Stimulated activated effector memory CD8-positive, alpha-beta T cell treated with anti-CD3 and anti-CD28 coated beads, Interleukin-12 subunit alpha, Interleukin-12 subunit beta, amount 100 ng/mL, for 72 hours (primary cell): ENCODE measurements at regions not wholly inside any gene's neighbourhood (a gene's known extent, or its start where the extent isn't known, plus 50 kb on each side); places are given as distances from the start of the nearest gene placed in this dataset.
"Not testable (repeated sequence)": the region's sequence is repeated elsewhere in the genome, so short reads cannot be mapped to it uniquely, and the experiment has no call there.

Source experiments
- ATAC-seq: fragments of 150-1000 bp; cut with Tn5 transposase; 2 replicates; pipeline ENCODE4 v1.10.0; 2021
- DNase-seq, 2 donors: peaks; one replicate each; pipeline ENCODE4 v3.0.0; 2021 to 2022; ENCODE audit warnings: low spot score in 2 of 2
- H3K27ac Mint-ChIP-seq: one replicate; pipeline ENCODE4 v1.8.0; 2022; ENCODE audit warnings: mild to moderate bottlenecking, mixed read lengths
- H3K36me3 Mint-ChIP-seq: one replicate; pipeline ENCODE4 v1.8.0; 2022; ENCODE audit warnings: mild to moderate bottlenecking, mixed read lengths
- H3K4me1 Mint-ChIP-seq: one replicate; pipeline ENCODE4 v1.8.0; 2022; ENCODE audit warnings: mixed read lengths
- H3K4me3 Mint-ChIP-seq: one replicate; pipeline ENCODE4 v1.8.0; 2022; ENCODE audit warnings: mild to moderate bottlenecking, mixed read lengths
- H3K9me3 Mint-ChIP-seq: one replicate; pipeline ENCODE4 v1.8.0; 2022; ENCODE audit warnings: mixed read lengths

DNA sequence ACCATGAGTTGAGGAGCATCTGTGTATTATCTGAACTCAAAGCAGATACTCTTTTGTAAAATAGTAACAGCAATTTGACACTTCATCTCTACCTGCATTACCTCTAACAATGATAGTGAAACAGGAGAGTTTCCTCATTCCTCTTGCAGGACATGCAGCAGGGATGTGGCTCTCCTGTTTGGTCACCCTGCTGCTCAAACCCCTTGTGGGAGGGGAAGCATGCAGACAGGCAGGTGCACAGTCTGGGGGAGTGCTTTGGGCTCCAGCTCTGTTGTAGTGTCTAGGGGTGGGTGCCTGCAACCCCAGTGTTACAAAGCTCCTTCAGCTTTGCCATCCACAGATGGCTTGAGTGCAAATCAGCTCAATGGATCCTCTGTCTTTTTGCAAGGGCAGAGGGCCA lies 827.6 kb downstream of the DACH1 start:
- no peak for DNase-seq
- Mint-ChIP-seq H3K9me3 (peaks cover 17% of the 10 kb centered on the region), H3K27ac (no peak overlapping the region), H3K4me1 (no peaks in the 10 kb centered on the region), H3K4me3 (no peak overlapping the region), H3K36me3 (no peaks in the 10 kb centered on the region)
- peak; percentile 11 for ATAC-seq

DNA sequence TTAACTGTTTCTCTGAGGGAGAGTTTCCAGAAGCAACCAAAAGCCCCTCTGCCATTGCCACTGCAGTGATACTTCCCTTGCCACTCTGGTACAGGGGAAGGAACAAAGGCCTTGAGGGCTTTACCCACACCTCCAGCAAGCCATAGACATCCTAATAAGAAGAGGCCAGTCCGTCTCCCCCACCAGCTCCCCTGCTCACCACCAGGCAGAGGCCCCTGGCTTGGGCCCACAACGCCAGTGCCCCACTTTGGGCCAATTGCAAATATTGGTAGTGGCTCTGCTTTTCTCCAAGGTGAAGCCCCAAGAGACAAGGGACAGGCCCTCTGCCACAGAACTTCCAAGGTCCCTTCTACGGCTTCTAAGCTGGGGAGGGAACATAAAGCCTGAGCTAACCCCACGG lies 833.0 kb downstream of the DACH1 start:
- Mint-ChIP-seq H3K4me1 (no peaks in the 10 kb centered on the region), H3K27ac (no peak overlapping the region)
- no peak for ATAC-seq

DNA sequence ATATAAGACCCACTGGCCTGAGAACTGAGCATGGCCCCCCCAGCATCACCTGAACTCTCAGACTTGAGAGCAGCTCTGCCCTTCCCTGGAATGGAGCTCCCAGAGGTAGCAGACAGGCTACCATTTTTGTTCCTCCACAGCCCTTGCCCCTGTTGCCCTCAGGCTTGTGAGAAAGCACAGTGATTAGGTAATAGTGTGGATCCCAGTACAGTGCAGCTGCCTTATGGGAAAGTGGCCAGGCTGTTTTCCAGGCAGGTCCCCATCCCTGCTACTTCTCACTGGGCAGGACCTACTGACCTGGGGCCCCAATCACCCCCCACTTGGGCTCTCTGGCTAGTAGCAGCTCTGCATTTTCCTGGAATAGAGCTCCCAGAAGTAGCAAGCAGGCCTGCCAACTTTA lies 834.0 kb downstream of the DACH1 start:
- peaks cover 22% of the 10 kb centered on the region for H3K9me3 Mint-ChIP-seq
- no peak for DNase-seq
- H3K36me3 Mint-ChIP-seq, result no peaks in the 10 kb centered on the region
- H3K4me1 Mint-ChIP-seq, result no peaks in the 10 kb centered on the region
- no peak overlapping the region for H3K27ac Mint-ChIP-seq
- H3K4me3 Mint-ChIP-seq, result no peak overlapping the region
- ATAC-seq, result peak; percentile 26

More for the DNA sequence above, 833.0 kb downstream of the DACH1 start:
- Mint-ChIP-seq H3K9me3 (peaks cover 19% of the 10 kb centered on the region), H3K36me3 (no peaks in the 10 kb centered on the region), H3K4me3 (no peak overlapping the region)
- DNase-seq, result no peak

- no peak overlapping the region for H3K27ac Mint-ChIP-seq
- H3K9me3 Mint-ChIP-seq, result peaks cover 22% of the 10 kb centered on the region
- no peak overlapping the region for H3K4me3 Mint-ChIP-seq
- DNase-seq (no peak), ATAC-seq (no peak)
- H3K36me3 Mint-ChIP-seq, result no peaks in the 10 kb centered on the region
- H3K4me1 Mint-ChIP-seq, result no peaks in the 10 kb centered on the region
Observed at GRCh38 chr13:71030784-71031183, 836.2 kb downstream of the DACH1 start.

DNA sequence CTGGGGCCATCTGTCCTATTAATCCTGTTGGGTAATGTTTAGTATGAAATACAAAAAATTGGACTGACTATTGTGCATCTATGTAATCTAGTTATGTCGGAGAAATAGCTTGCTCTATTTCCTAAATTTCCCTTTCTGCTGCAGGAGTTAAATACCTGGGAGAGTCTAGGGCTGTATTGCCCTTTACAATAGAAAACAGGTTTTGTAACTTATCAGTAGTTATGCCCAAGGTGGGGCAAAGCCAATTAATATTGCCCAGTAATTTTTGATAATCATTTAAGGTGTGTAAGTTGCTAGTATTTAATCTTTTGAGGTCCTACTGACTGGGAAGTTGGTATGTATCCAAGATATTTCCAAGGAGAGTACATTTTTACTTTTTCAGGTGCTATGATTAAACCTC lies 838.1 kb downstream of the DACH1 start:
- H3K27ac Mint-ChIP-seq, result no peak overlapping the region

GRCh38 chr13:71021825-71022422 lies 845.1 kb downstream of the DACH1 start:
- H3K4me3 Mint-ChIP-seq, result no peak overlapping the region
- no peak overlapping the region for H3K27ac Mint-ChIP-seq
- DNase-seq, result no peak
- ATAC-seq, result no peak
- peaks cover 14% of the 10 kb centered on the region for H3K9me3 Mint-ChIP-seq
- no peaks in the 10 kb centered on the region for H3K36me3 Mint-ChIP-seq
- no peaks in the 10 kb centered on the region for H3K4me1 Mint-ChIP-seq

More for the DNA sequence above, 838.1 kb downstream of the DACH1 start:
- Mint-ChIP-seq H3K4me1 (no peaks in the 10 kb centered on the region), H3K4me3 (no peak overlapping the region), H3K36me3 (no peaks in the 10 kb centered on the region), H3K9me3 (peaks cover 19% of the 10 kb centered on the region)
- ATAC-seq (no peak), DNase-seq (no peak)

DNA sequence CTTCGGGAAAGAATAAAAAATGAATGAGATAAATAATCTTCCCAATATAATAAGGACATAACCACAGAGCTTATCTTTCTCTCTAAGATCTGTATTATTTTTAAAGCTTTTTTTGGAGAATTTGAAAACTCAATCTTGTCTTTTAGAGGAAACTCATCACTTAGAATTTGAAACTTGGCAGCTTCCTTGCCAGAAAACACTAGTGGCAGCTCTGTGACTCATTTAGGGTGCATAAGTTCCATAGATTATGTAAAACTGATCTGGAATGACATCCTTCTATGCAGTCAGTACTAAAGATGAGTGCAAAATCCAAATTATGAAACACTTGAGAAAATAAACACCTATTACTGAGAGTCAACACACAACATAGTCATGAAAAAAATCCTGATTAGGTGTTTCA lies 848.0 kb downstream of the DACH1 start:
- Mint-ChIP-seq H3K27ac (no peak overlapping the region), H3K4me1 (no peaks in the 10 kb centered on the region), H3K9me3 (peaks cover 13% of the 10 kb centered on the region), H3K4me3 (no peak overlapping the region), H3K36me3 (no peaks in the 10 kb centered on the region)
- no peak for DNase-seq
- no peak for ATAC-seq

DNA sequence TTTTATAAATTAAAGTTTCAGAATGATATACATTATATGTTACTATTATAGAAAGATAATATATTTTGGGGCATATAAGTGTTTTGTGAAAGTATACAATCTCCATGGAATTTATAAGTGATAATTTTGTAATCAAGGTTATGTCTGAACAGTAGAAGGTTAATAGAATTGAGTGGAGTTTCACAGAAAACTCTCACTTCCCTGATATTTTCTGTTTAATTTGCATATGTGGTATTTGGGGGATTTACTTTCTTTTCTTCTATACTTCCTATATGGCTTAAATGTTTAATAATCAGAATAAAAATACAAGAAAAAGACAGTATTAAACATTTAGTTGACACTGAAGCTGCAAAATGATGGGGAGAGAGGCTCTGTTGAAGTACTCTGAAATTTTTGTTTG lies 848.5 kb downstream of the DACH1 start:
- DNase-seq (no peak), ATAC-seq (no peak)
- Mint-ChIP-seq H3K9me3 (peaks cover 13% of the 10 kb centered on the region), H3K36me3 (no peaks in the 10 kb centered on the region), H3K27ac (no peak overlapping the region), H3K4me1 (no peaks in the 10 kb centered on the region), H3K4me3 (no peak overlapping the region)

DNA sequence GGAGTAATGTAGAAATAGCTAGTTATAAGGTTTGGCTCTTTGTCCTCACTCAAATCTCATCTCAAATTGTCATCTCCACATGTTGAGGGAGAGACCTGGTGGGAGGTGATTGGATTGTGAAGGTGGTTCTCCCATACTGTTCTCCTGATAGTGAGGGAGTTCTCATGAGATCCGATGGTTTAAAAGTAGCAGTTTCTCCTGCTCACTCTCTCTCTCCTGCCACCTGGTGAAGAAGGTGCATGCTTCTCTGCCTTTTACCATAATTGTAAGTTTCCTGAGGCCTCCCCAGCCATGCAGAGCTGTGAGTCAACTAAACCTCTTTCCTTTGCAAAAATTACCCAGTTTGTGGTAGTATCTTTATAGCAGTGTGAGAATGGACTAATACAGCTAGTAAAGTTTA lies 849.4 kb downstream of the DACH1 start:
- no peaks in the 10 kb centered on the region for H3K36me3 Mint-ChIP-seq
- H3K4me3 Mint-ChIP-seq, result no peak overlapping the region
- no peaks in the 10 kb centered on the region for H3K4me1 Mint-ChIP-seq
- no peak for ATAC-seq
- H3K9me3 Mint-ChIP-seq, result peaks cover 13% of the 10 kb centered on the region
- no peak overlapping the region for H3K27ac Mint-ChIP-seq
- DNase-seq, result no peak

DNA sequence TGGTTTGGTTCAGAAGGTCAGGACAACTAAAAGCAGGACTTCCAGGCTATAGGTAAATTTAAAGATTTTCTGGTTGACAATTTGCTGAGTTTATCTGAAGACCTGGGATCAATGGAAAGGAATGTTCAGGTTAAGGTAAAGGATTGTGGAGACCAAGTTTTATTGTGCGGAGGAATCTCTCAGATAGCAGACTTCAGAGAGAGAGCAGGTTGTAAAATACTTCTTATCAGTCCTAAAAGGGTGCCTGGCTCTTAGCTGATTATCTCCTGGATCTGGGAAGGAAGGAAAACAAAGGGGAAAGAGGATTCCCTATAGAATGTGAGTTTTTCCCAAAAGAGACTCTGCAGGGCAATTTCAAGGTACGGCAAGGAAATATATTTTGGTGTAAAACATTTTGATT lies 851.5 kb downstream of the DACH1 start:
- no peak overlapping the region for H3K4me3 Mint-ChIP-seq
- H3K9me3 Mint-ChIP-seq, result peaks cover 7% of the 10 kb centered on the region
- DNase-seq, result no peak

DNA sequence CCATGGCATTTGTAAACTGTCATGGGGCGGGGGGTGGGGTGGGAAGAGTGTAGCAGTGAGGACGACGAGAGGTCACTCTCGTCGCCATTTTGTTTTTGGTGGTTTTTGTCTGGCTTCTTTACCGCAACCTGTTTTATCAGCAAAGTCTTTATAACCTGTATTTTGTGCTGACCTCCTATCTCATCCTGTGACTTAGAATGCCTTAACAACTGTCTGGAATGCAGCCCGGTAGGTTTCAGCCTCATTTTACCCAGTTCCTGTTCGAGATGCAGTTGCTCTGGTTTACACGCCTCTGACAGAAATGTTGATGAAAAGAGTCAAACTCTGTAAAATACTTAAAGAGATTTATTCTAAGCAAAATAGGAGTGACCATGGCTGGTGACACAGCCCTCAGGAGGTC lies 852.0 kb downstream of the DACH1 start:
- Mint-ChIP-seq H3K4me1 (no peaks in the 10 kb centered on the region), H3K9me3 (peaks cover 7% of the 10 kb centered on the region), H3K36me3 (no peaks in the 10 kb centered on the region), H3K4me3 (no peak overlapping the region), H3K27ac (no peak overlapping the region)
- DNase-seq (no peak), ATAC-seq (no peak)

More for the DNA sequence above, 851.5 kb downstream of the DACH1 start:
- H3K36me3 Mint-ChIP-seq, result no peaks in the 10 kb centered on the region
- H3K4me1 Mint-ChIP-seq, result no peaks in the 10 kb centered on the region
- no peak overlapping the region for H3K27ac Mint-ChIP-seq
- ATAC-seq, result no peak

GRCh38 chr13:71005919-71006318 lies 861.1 kb downstream of the DACH1 start:
- ATAC-seq (no peak), DNase-seq (no peak)
- Mint-ChIP-seq H3K4me1 (no peaks in the 10 kb centered on the region), H3K36me3 (no peaks in the 10 kb centered on the region), H3K4me3 (no peak overlapping the region), H3K27ac (no peak overlapping the region), H3K9me3 (peaks cover 4% of the 10 kb centered on the region)

DNA sequence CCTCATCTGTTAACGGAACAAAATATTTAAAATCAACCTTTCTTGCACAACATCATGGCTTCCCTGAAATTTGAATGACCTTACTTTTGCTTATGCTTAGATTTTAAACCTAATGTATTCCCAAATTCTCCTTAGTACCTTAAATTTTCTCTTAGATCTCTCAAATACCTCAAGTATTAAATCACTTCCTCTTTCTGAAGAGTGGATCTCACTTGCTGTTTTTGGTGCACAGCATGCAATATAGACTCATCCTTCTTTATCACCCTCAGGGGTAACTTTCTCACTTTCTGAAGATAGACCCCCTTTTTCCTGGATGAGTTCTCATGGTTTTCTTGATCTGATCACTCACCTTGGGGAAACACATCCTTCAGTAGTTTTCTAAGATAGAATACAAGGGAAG lies 871.7 kb downstream of the DACH1 start:
- no peak for ATAC-seq

GRCh38 chr13:70994191-70994590 lies 872.8 kb downstream of the DACH1 start:
- no peaks in the 10 kb centered on the region for H3K4me1 Mint-ChIP-seq
- ATAC-seq (no peak), DNase-seq (no peak)
- H3K4me3 Mint-ChIP-seq, result no peak overlapping the region
- H3K9me3 Mint-ChIP-seq, result peaks cover 9% of the 10 kb centered on the region
- no peaks in the 10 kb centered on the region for H3K36me3 Mint-ChIP-seq
- H3K27ac Mint-ChIP-seq, result no peak overlapping the region

More for the DNA sequence above, 871.7 kb downstream of the DACH1 start:
- no peak overlapping the region for H3K4me3 Mint-ChIP-seq
- DNase-seq, result no peak
- H3K36me3 Mint-ChIP-seq, result no peaks in the 10 kb centered on the region
- H3K27ac Mint-ChIP-seq, result no peak overlapping the region
- H3K9me3 Mint-ChIP-seq, result peaks cover 9% of the 10 kb centered on the region
- H3K4me1 Mint-ChIP-seq, result no peaks in the 10 kb centered on the region

DNA sequence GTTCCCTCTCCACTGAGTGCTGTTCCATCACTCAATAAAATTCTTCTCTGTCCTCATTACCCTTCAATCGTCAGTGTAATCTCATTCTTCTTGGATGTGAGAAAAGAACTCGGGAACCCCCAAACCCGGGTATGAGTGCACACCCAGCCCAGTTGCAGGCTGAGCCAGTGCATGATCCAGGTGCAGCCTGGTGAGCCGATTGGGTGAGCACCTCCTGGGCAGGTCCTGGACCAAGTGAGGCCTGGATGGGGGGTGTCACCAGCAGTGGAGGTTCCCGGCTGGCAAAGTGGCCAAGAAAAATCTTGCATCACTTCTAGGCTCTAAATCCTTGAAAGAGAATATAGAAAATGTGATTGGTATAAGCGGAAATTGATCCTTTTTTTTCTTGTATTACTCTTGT lies 878.8 kb upstream of the KLHL1 start:
- no peak overlapping the region for H3K4me3 Mint-ChIP-seq
- ATAC-seq, result no peak

GRCh38 chr13:70985371-70985770 lies 877.1 kb upstream of the KLHL1 start:
- no peaks in the 10 kb centered on the region for H3K4me1 Mint-ChIP-seq
- no peaks in the 10 kb centered on the region for H3K36me3 Mint-ChIP-seq
- no peak overlapping the region for H3K4me3 Mint-ChIP-seq
- ATAC-seq (no peak), DNase-seq (no peak)
- H3K27ac Mint-ChIP-seq, result no peak overlapping the region
- peaks cover 6% of the 10 kb centered on the region for H3K9me3 Mint-ChIP-seq

More for the DNA sequence above, 878.8 kb upstream of the KLHL1 start:
- Mint-ChIP-seq H3K9me3 (peaks cover 3% of the 10 kb centered on the region), H3K27ac (no peak overlapping the region), H3K36me3 (no peaks in the 10 kb centered on the region), H3K4me1 (no peaks in the 10 kb centered on the region)
- DNase-seq, result no peak

GRCh38 chr13:70981219-70981618 lies 873.0 kb upstream of the KLHL1 start:
- H3K27ac Mint-ChIP-seq, H3K4me1 Mint-ChIP-seq, H3K36me3 Mint-ChIP-seq, H3K9me3 Mint-ChIP-seq, DNase-seq, H3K4me3 Mint-ChIP-seq, ATAC-seq: not testable (repeated sequence)
